SK-N-SH (cell line): ENCODE measurements at regions not wholly inside any gene's neighbourhood (a gene's known extent, or its start where the extent isn't known, plus 50 kb on each side); places are given as distances from the start of the nearest gene placed in this dataset.
"Not testable (repeated sequence)": the region's sequence is repeated elsewhere in the genome, so short reads cannot be mapped to it uniquely, and the experiment has no call there.

Source experiments
- CTCF ChIA-PET: fragments of 300-600, 350-600 bp; formaldehyde crosslinking; extraction: SDS; loops from one replicate; lab custom pipeline; 2021; lab: Yijun Ruan, JAX
- POLR2A ChIA-PET: fragments of 350-600 bp; sonication (Branson Sonifier 250); formaldehyde crosslinking; extraction: SDS; loops from one replicate; lab custom pipeline; 2020; ENCODE audit warnings: antibody characterized with exemption, inconsistent platforms; lab: Yijun Ruan, JAX
- DNase-seq: peaks from one replicate; pipeline ENCODE4 v3.0.0; 2012
- H2AFZ ChIP-seq: fragments of 200-600 bp; sonication (generic); 2 replicates; pipeline ENCODE4 v1.8.1; 2016; ENCODE audit warnings: antibody characterized with exemption, mild to moderate bottlenecking, low read depth
- H3F3A ChIP-seq: fragments of 200-600 bp; sonication (generic); replicated peaks from 2 replicates; pipeline ENCODE3; 2016; ENCODE audit warnings: antibody characterized with exemption, mild to moderate bottlenecking; ENCODE audit not compliant: insufficient read depth
- H3K27ac ChIP-seq, 2 experiments: fragments of 200-500 bp in 1 of 2; fragments of 200-600 bp in 1 of 2; sonication (Bioruptor generic) in 1 of 2; sonication (generic), shearing (Covaris generic) in 1 of 2; 2 replicates each; pipeline versions ENCODE4 v1.5.1 to v1.6.1; 2014 to 2016; ENCODE audit warnings: low read depth in 2 of 2, inconsistent platforms in 1 of 2, low read length in 1 of 2, mild to moderate bottlenecking in 1 of 2, mixed read lengths in 1 of 2
- H3K27me3 ChIP-seq: fragments of 200-600 bp; sonication (generic), shearing (Covaris generic); 2 replicates; pipeline ENCODE4 v1.6.1; 2016; ENCODE audit warnings: mixed run types; ENCODE audit not compliant: insufficient read depth
- H3K36me3 ChIP-seq, 2 experiments: fragments of 200-500 bp in 1 of 2; fragments of 200-600 bp in 1 of 2; sonication (Bioruptor generic) in 1 of 2; sonication (generic) in 1 of 2; replicated peaks in 1 of 2; 2 replicates each; pipeline versions ENCODE3 to v1.5.1; 2014 to 2016; ENCODE audit warnings: low read length in 1 of 2, mild to moderate bottlenecking in 1 of 2; ENCODE audit not compliant: insufficient read depth in 2 of 2, control insufficient read depth in 1 of 2
- H3K4me1 ChIP-seq, 2 experiments: fragments of 200-500 bp in 1 of 2; fragments of 200-600 bp in 1 of 2; sonication (Bioruptor generic) in 1 of 2; sonication (generic), shearing (Covaris generic) in 1 of 2; 2 replicates each; pipeline versions ENCODE4 v1.5.1 to v1.6.1; 2014 to 2016; ENCODE audit warnings: low read depth in 1 of 2, low read length in 1 of 2, mixed run types in 1 of 2; ENCODE audit not compliant: insufficient read depth in 2 of 2, control insufficient read depth in 1 of 2
- H3K4me2 ChIP-seq: fragments of 200-600 bp; sonication (generic), shearing (Covaris generic); 2 replicates; pipeline ENCODE4 v1.6.1; 2017; ENCODE audit warnings: mixed run types
- H3K4me3 ChIP-seq, 2 experiments: fragments of 200-500 bp in 1 of 2; fragments of 200-600 bp in 1 of 2; sonication (Bioruptor generic) in 1 of 2; sonication (generic), shearing (Covaris generic) in 1 of 2; 2 replicates each; pipeline versions ENCODE4 v1.5.1 to v1.8.1; 2014 to 2016; ENCODE audit warnings: low read depth in 2 of 2, inconsistent platforms in 1 of 2, low read length in 1 of 2, mild to moderate bottlenecking in 1 of 2, mixed read lengths in 1 of 2, moderate library complexity in 1 of 2
- H3K79me2 ChIP-seq: fragments of 200-600 bp; sonication (generic); 2 replicates; pipeline ENCODE4 v1.8.1; 2017; ENCODE audit warnings: mild to moderate bottlenecking; ENCODE audit not compliant: insufficient read depth
- H3K9ac ChIP-seq: fragments of 200-600 bp; sonication (generic); 2 replicates; pipeline ENCODE4 v1.6.1; 2017; ENCODE audit warnings: mixed run types
- H3K9me2 ChIP-seq: fragments of 200-600 bp; sonication (generic); 2 replicates; pipeline ENCODE4 v1.6.1; 2017; ENCODE audit warnings: mixed run types
- H3K9me3 ChIP-seq: fragments of 200-600 bp; sonication (generic); 2 replicates; pipeline ENCODE4 v1.6.1; 2017; ENCODE audit warnings: mixed run types, mild to moderate bottlenecking, moderate library complexity
- H4K20me1 ChIP-seq: fragments of 200-600 bp; sonication (generic); 2 replicates; pipeline ENCODE4 v1.6.1; 2017; ENCODE audit warnings: mild to moderate bottlenecking, mixed run types; ENCODE audit not compliant: insufficient read depth
- CHD2 ChIP-seq: fragments of 150-350 bp; IDR thresholded peaks from 2 replicates; pipeline ENCODE4 v1.6.1; 2018; ENCODE audit warnings: low read length; ENCODE audit not compliant: partially characterized antibody
- ELF1 ChIP-seq: IDR thresholded peaks from 2 replicates; pipeline ENCODE4 v1.4.0; 2012
- EP300 ChIP-seq, 2 experiments: IDR thresholded peaks; 2 replicates each; pipeline versions ENCODE4 v1.4.0 to v1.6.1; 2012; ENCODE audit warnings: borderline replicate concordance in 1 of 2, low read depth in 1 of 2, low read length in 1 of 2
- EZH2phosphoT487 ChIP-seq: fragments of 200-600 bp; sonication (generic); IDR thresholded peaks from 2 replicates; pipeline ENCODE4 v1.6.1; 2017; ENCODE audit warnings: low read depth, mixed run types, mild to moderate bottlenecking, antibody characterized with exemption, moderate library complexity, borderline replicate concordance
- FOSL2 ChIP-seq: IDR thresholded peaks from 2 replicates; pipeline ENCODE4 v1.4.0; 2012; ENCODE audit warnings: low read depth, mild to moderate bottlenecking, moderate library complexity, borderline replicate concordance
- FOXM1 ChIP-seq: IDR thresholded peaks from 2 replicates; pipeline ENCODE4 v1.4.0; 2012; ENCODE audit warnings: low read depth, mild to moderate bottlenecking
- GATA2 ChIP-seq: sonication (generic); formaldehyde crosslinking; IDR thresholded peaks from 2 replicates; pipeline ENCODE4 v1.5.0; 2020; ENCODE audit warnings: mild to moderate bottlenecking, missing genetic modification reagents
- IRF3 ChIP-seq: fragments of 150-350 bp; IDR thresholded peaks from 2 replicates; pipeline ENCODE4 v1.6.1; 2016; ENCODE audit warnings: mild to moderate bottlenecking, low read depth, low read length
- MEF2A ChIP-seq: IDR thresholded peaks from 2 replicates; pipeline ENCODE4 v1.4.0; 2012; ENCODE audit warnings: low read depth, borderline replicate concordance
- NFIC ChIP-seq: IDR thresholded peaks from 2 replicates; pipeline ENCODE4 v1.4.0; 2012; ENCODE audit warnings: borderline replicate concordance
- PBX3 ChIP-seq: IDR thresholded peaks from 2 replicates; pipeline ENCODE4; 2012
- RAD21 ChIP-seq: IDR thresholded peaks from 2 replicates; pipeline ENCODE4 v1.6.1; 2012; ENCODE audit warnings: mild to moderate bottlenecking, low read length
- SMC3 ChIP-seq: IDR thresholded peaks from 2 replicates; pipeline ENCODE4 v1.6.1; 2012; ENCODE audit warnings: low read depth, low read length, improper control_type of control experiment
- TCF12 ChIP-seq: IDR thresholded peaks from 2 replicates; pipeline ENCODE4 v1.4.0; 2012
- YY1 ChIP-seq: IDR thresholded peaks from 2 replicates; pipeline ENCODE4 v1.4.0; 2012; ENCODE audit warnings: low read depth, mild to moderate bottlenecking
- WGBS: methylation state at CpG from one replicate; pipeline ENCODE4 v1.1.6; 2017; ENCODE audit warnings: low lambda C conversion rate; 5-methylcytosine and 5-hydroxymethylcytosine counted together

GRCh38 chrX:152044383-152044782 lies 69.9 kb upstream of the GABRE start (continued):
- no peak for TF ChIP-seq IRF3
- TF ChIP-seq, all 33 proteins: peak for 0

- no peaks in the 10 kb centered on the region for H3K36me3 ChIP-seq
- no peaks in the 10 kb centered on the region for H3F3A ChIP-seq
- H3K4me2 ChIP-seq = no peak overlapping the region
- no peaks in the 10 kb centered on the region for H4K20me1 ChIP-seq
- H3K4me3 ChIP-seq = no peak overlapping the region
- no peak for TF ChIP-seq PBX3
- TF ChIP-seq ELF1 = no peak
- no peak for TF ChIP-seq RAD21
- no peak for TF ChIP-seq TCF12
- no peak for TF ChIP-seq EP300 (IDR thresholded peaks at IDR 0.05; ENCODE audit: borderline replicate concordance in 1 of 2, low read depth in 1 of 2, low read length in 1 of 2)
- no peak for TF ChIP-seq MEF2A
- no peak for TF ChIP-seq EZH2phosphoT487
- no peak for TF ChIP-seq YY1
- TF ChIP-seq IRF3 = no peak
- no peak for TF ChIP-seq CHD2
- H2AFZ ChIP-seq = no peak overlapping the region
- no peak for DNase-seq
- no peaks in the 10 kb centered on the region for H3K27me3 ChIP-seq
- ChIA-PET CTCF (no interaction called here), POLR2A (no interaction called here)
- peaks cover 11% of the 10 kb centered on the region for H3K9me3 ChIP-seq
- WGBS = 2% methylated on average over 2 of the region's 2 CpGs
- H3K9me2 ChIP-seq = no peaks in the 10 kb centered on the region
- H3K4me1 ChIP-seq = no peaks in the 10 kb centered on the region
- H3K27ac ChIP-seq = no peak overlapping the region
- no peaks in the 10 kb centered on the region for H3K79me2 ChIP-seq
- H3K9ac ChIP-seq = no peak overlapping the region
Measured at GRCh38 chrX:152038804-152039203, 64.3 kb upstream of the GABRE start.

- Histone ChIP-seq H3K9me3 (peaks cover 11% of the 10 kb centered on the region), H3K9ac (no peak overlapping the region), H4K20me1 (no peaks in the 10 kb centered on the region), H3K4me1 (no peaks in the 10 kb centered on the region), H3K4me3 (no peak overlapping the region), H3K36me3 (no peaks in the 10 kb centered on the region), H3K79me2 (no peaks in the 10 kb centered on the region), H2AFZ (no peak overlapping the region), H3K27me3 (no peaks in the 10 kb centered on the region), H3F3A (no peaks in the 10 kb centered on the region), H3K27ac (no peak overlapping the region), H3K4me2 (no peak overlapping the region), H3K9me2 (no peaks in the 10 kb centered on the region)
- DNase-seq = no peak
- WGBS = 0% methylated on average over 1 of the region's 1 CpG
- ChIA-PET CTCF (no interaction called here), POLR2A (no interaction called here)
- TF ChIP-seq FOSL2 (no peak), NFIC (no peak), FOXM1 (no peak), SMC3 (no peak), GATA2 (no peak)
Measured at GRCh38 chrX:152037183-152037582, 62.7 kb upstream of the GABRE start.

- not testable (repeated sequence) for H3K9me2 ChIP-seq, H3K36me3 ChIP-seq
Measured at GRCh38 chrX:152031346-152031745, 56.9 kb upstream of the GABRE start.

More at GRCh38 chrX:152031346-152031745, 56.9 kb upstream of the GABRE start:
- H3K4me1 ChIP-seq, H3K9me3 ChIP-seq, H3K9ac ChIP-seq, H3K4me3 ChIP-seq, H3K27me3 ChIP-seq, H4K20me1 ChIP-seq, H3K27ac ChIP-seq, DNase-seq, H3K4me2 ChIP-seq, POLR2A ChIA-PET, H3K79me2 ChIP-seq, H3F3A ChIP-seq, H2AFZ ChIP-seq: not testable (repeated sequence)
- CTCF ChIA-PET = interaction anchor here (0.7 kb wide), 1 partner anchor 89 kb away, joined by 3 read pairs; no protein-coding TSS in a partner anchor
- WGBS = 6% methylated on average over 1 of the region's 1 CpG
